ENCODE measurements at regions not wholly inside any gene's neighbourhood (a gene's known extent, or its start where the extent isn't known, plus 50 kb on each side); places are given as distances from the start of the nearest gene placed in this dataset.

GRCh38 chr15:93246266-93247242, 157.5 kb upstream of the RGMA start:
- DNase-seq, result no peak

GRCh38 chr15:93245661-93246042, 156.6 kb upstream of the RGMA start:
- DNase-seq, result no peak

- no peak for DNase-seq
Observed at GRCh38 chr15:93244696-93245660, 156.0 kb upstream of the RGMA start.

- no peak for DNase-seq
Observed at GRCh38 chr15:93243573-93243972, 154.6 kb upstream of the RGMA start.

GRCh38 chr15:93241696-93242585, 152.9 kb upstream of the RGMA start:
- DNase-seq, result no peak

GRCh38 chr15:93239993-93240392, 151.0 kb upstream of the RGMA start:
- no peak for DNase-seq

- DNase-seq, result no peak
Observed at GRCh38 chr15:93239591-93239990, 150.6 kb upstream of the RGMA start.

GRCh38 chr15:93238641-93239040, 149.6 kb upstream of the RGMA start:
- DNase-seq, result no peak

- no peak for DNase-seq
Observed at GRCh38 chr15:93235926-93236780, 147.1 kb upstream of the RGMA start.

GRCh38 chr15:93235269-93235668, 146.3 kb upstream of the RGMA start:
- no peak for DNase-seq

GRCh38 chr15:93233710-93234109, 144.7 kb upstream of the RGMA start:
- no peak for DNase-seq

GRCh38 chr15:93232845-93233244, 143.8 kb upstream of the RGMA start:
- no peak for DNase-seq

- no peak for DNase-seq
Observed at GRCh38 chr15:93231994-93232393, 143.0 kb upstream of the RGMA start.

- DNase-seq, result no peak
Observed at GRCh38 chr15:93231261-93231925, 142.4 kb upstream of the RGMA start.

- DNase-seq, result no peak
Observed at GRCh38 chr15:93228546-93228945, 139.5 kb upstream of the RGMA start.

- DNase-seq, result no peak
Observed at GRCh38 chr15:93223803-93224202, 134.8 kb upstream of the RGMA start.

- no peak for DNase-seq
Observed at GRCh38 chr15:93221759-93222158, 132.7 kb upstream of the RGMA start.

- no peak for DNase-seq
Observed at GRCh38 chr15:93219859-93220420, 130.9 kb upstream of the RGMA start.

- DNase-seq, result no peak
Observed at GRCh38 chr15:93217343-93217742, 128.3 kb upstream of the RGMA start.

GRCh38 chr15:93214106-93214505, 125.1 kb upstream of the RGMA start:
- no peak for DNase-seq

- no peak for DNase-seq
Observed at GRCh38 chr15:93213281-93213680, 124.3 kb upstream of the RGMA start.

All from amniotic stem cell (primary cell).